ENCODE measurements at regions not wholly inside any gene's neighbourhood (a gene's known extent, or its start where the extent isn't known, plus 50 kb on each side); places are given as distances from the start of the nearest gene placed in this dataset.

DNA sequence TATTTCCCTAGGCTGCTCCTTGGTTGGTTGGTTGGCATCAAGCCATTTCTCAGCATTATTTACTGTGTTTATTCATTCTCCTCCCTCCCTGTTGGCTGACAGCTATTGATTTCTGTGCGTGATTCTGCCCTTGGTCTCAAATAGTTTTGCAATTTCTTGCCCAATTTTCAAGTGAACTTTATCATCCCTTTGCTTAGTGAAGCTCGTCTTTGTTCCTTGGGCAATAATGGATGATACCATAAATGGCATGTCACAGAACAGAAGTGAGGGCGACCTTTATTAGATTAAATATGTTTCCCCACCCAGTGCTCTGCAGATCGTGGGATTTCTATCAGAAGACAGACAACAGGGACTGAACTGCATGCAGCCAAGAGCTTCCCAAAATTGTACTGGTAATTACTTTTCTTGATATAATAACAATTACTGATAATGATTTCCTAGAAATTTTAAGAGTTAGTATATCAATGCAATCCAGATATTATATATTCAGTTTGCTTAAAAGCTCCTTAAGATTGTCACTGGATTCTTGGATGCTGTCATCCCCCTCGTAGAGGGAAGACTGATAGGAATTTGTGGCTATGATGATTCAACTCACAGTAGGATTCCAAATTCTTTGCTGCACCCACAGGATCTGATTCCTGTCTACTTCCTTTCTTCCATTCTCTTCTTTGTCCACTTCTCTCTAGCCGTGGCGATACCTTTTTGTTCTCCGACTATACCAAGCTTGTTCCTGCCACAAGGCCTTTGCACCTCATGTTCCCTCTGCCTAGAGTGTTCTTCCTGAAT, 122.1 kb upstream of the KAZN start:
- Histone ChIP-seq H3K4me1 (ENCODE audit: control insufficient read depth, extremely low read depth, insufficient read depth, low read length) (no peaks in the 10 kb centered on the region), H3K9me1 (replicated peaks; ENCODE audit: control insufficient read depth, extremely low read depth, insufficient read depth, low read length) (no peaks in the 10 kb centered on the region), H3K4me3 (replicated peaks in 1 of 3; ENCODE audit: insufficient read depth in 1 of 3, low read depth in 1 of 3, low read length in 3 of 3) (no peak overlapping the region), H3K27me3 (ENCODE audit: control insufficient read depth in 2 of 2, insufficient read depth in 2 of 2, low read length in 2 of 2) (no peaks in the 10 kb centered on the region), H3K36me3 (ENCODE audit: control insufficient read depth in 2 of 2, extremely low read depth in 1 of 2, insufficient read depth in 2 of 2, low read length in 2 of 2) (no peaks in the 10 kb centered on the region), H3K4me2 (ENCODE audit: insufficient read depth, low read length) (no peak overlapping the region), H2AFZ (ENCODE audit: low read depth, low read length) (no peak overlapping the region), H4K20me1 (replicated peaks; ENCODE audit: control insufficient read depth, extremely low read depth, insufficient read depth, low read length) (no peaks in the 10 kb centered on the region), H3K9ac (replicated peaks; ENCODE audit: extremely low read depth, insufficient read depth, low read length) (no peak overlapping the region), H3K27ac (ENCODE audit: insufficient read depth, low read depth, low read length) (no peak overlapping the region), H3K79me2 (ENCODE audit: control insufficient read depth, insufficient read depth, low read length) (no peaks in the 10 kb centered on the region), H3K9me3 (replicated peaks; ENCODE audit: control insufficient read depth, insufficient read depth, low read length) (peaks cover 10% of the 10 kb centered on the region)
- POLR2A ChIA-PET = no interaction called here
- dilution Hi-C loops (cut with MboI; ENCODE audit: extremely low pct_ligation_motif_present, low sequenced_read_pairs) (no loop called here), intact Hi-C loops (cut with micrococcal nuclease) (no loop called here)
- CTCF ChIA-PET = no interaction called here
- no TSS peak for BruUV-seq (replicated peaks)
- no peak for TF ChIP-seq GATA2 (IDR thresholded peaks at IDR 0.05; ENCODE audit: insufficient read depth, insufficient read length, low read depth, low read length)
- no peak for FAIRE-seq
- DNase-seq (ENCODE audit: low read depth, low spot score) = no peak

DNA sequence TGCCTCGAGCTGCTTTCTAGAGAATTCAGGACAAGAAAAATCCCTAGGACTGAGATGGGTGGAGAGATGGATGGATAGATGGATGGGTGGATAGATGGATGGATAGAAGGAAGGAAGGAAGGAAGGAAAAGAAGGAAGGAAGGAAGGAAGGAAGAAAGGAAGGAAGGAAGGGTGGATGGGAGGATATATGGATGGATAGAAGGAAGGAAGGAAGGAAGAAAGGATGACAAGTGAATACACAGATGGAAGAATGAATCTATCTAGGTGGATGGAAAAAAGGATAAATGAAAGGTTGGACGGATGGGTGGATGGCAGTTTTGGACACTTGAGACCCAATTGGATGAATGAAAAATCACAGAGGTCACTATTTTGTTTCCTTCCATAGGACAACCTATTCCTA, 120.4 kb upstream of the KAZN start:
- FAIRE-seq = no peak
- ChIA-PET POLR2A (no interaction called here), CTCF (no interaction called here)
- H3K4me3 ChIP-seq (replicated peaks in 1 of 3; ENCODE audit: insufficient read depth in 1 of 3, low read depth in 1 of 3, low read length in 3 of 3) = no peak overlapping the region
- no peaks in the 10 kb centered on the region for H3K4me1 ChIP-seq (ENCODE audit: control insufficient read depth, extremely low read depth, insufficient read depth, low read length)
- H3K9ac ChIP-seq (replicated peaks; ENCODE audit: extremely low read depth, insufficient read depth, low read length) = no peak overlapping the region
- H3K27me3 ChIP-seq (ENCODE audit: control insufficient read depth in 2 of 2, insufficient read depth in 2 of 2, low read length in 2 of 2) = no peaks in the 10 kb centered on the region
- no peaks in the 10 kb centered on the region for H3K9me1 ChIP-seq (replicated peaks; ENCODE audit: control insufficient read depth, extremely low read depth, insufficient read depth, low read length)
- H2AFZ ChIP-seq (ENCODE audit: low read depth, low read length) = no peak overlapping the region
- H4K20me1 ChIP-seq (replicated peaks; ENCODE audit: control insufficient read depth, extremely low read depth, insufficient read depth, low read length) = no peaks in the 10 kb centered on the region
- H3K27ac ChIP-seq (ENCODE audit: insufficient read depth, low read depth, low read length) = no peak overlapping the region
- TF ChIP-seq, protein P1, sequence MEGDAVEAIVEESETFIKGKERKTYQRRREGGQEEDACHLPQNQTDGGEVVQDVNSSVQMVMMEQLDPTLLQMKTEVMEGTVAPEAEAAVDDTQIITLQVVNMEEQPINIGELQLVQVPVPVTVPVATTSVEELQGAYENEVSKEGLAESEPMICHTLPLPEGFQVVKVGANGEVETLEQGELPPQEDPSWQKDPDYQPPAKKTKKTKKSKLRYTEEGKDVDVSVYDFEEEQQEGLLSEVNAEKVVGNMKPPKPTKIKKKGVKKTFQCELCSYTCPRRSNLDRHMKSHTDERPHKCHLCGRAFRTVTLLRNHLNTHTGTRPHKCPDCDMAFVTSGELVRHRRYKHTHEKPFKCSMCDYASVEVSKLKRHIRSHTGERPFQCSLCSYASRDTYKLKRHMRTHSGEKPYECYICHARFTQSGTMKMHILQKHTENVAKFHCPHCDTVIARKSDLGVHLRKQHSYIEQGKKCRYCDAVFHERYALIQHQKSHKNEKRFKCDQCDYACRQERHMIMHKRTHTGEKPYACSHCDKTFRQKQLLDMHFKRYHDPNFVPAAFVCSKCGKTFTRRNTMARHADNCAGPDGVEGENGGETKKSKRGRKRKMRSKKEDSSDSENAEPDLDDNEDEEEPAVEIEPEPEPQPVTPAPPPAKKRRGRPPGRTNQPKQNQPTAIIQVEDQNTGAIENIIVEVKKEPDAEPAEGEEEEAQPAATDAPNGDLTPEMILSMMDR (IDR thresholded peaks at IDR 0.05; ENCODE audit: extremely low read depth in 1 of 2, insufficient read depth in 1 of 2, low read depth in 1 of 2, low read length in 2 of 2) = no peak
- TF ChIP-seq POLR2AphosphoS5 (IDR thresholded peaks at IDR 0.05; ENCODE audit: insufficient read depth, low read depth, low read length) (no peak), POLR2A (IDR thresholded peaks at IDR 0.05; ENCODE audit: low read depth, low read length) (no peak), EZH2 (IDR thresholded peaks at IDR 0.05; ENCODE audit: borderline replicate concordance, low read depth, low read length, severe bottlenecking) (no peak), FOS (IDR thresholded peaks at IDR 0.05; ENCODE audit: borderline replicate concordance, insufficient read depth, low read length) (no peak), MYC (IDR thresholded peaks at IDR 0.05; ENCODE audit: low read depth, low read length) (no peak), JUN (IDR thresholded peaks at IDR 0.05; ENCODE audit: borderline replicate concordance, insufficient read depth, insufficient read length, low read depth) (no peak), GATA2 (IDR thresholded peaks at IDR 0.05; ENCODE audit: insufficient read depth, insufficient read length, low read depth, low read length) (no peak)
- TF ChIP-seq, protein P2, sequence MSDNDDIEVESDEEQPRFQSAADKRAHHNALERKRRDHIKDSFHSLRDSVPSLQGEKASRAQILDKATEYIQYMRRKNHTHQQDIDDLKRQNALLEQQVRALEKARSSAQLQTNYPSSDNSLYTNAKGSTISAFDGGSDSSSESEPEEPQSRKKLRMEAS (IDR thresholded peaks at IDR 0.05; ENCODE audit: insufficient read depth, insufficient read length) = no peak
- H3K79me2 ChIP-seq (ENCODE audit: control insufficient read depth, insufficient read depth, low read length) = no peaks in the 10 kb centered on the region
- intact Hi-C loops (cut with micrococcal nuclease) = no loop called here
- H3K36me3 ChIP-seq (ENCODE audit: control insufficient read depth in 2 of 2, extremely low read depth in 1 of 2, insufficient read depth in 2 of 2, low read length in 2 of 2) = no peaks in the 10 kb centered on the region
- no peak for DNase-seq (ENCODE audit: low read depth, low spot score)
- no TSS peak for BruUV-seq (replicated peaks)
- H3K9me3 ChIP-seq (replicated peaks; ENCODE audit: control insufficient read depth, insufficient read depth, low read length) = peaks cover 5% of the 10 kb centered on the region
- H3K4me2 ChIP-seq (ENCODE audit: insufficient read depth, low read length) = no peak overlapping the region
- dilution Hi-C loops (cut with MboI; ENCODE audit: extremely low pct_ligation_motif_present, low sequenced_read_pairs) = no loop called here
